ENCODE measurements at regions not wholly inside any gene's neighbourhood (a gene's known extent, or its start where the extent isn't known, plus 50 kb on each side); places are given as distances from the start of the nearest gene placed in this dataset.
A peak's percentile ranks its signal among the peaks of the same experiment; 100 is the strongest.

GRCh38 chr4:19987746-19988145 lies 264.0 kb upstream of the SLIT2 start:
- no peak overlapping the region for H3K4me3 ChIP-seq (ENCODE audit: low read length)
- no peaks in the 10 kb centered on the region for H3K9me3 ChIP-seq (ENCODE audit: control insufficient read depth, low read length)
- DNase-seq (no peak), ATAC-seq (no peak)
- intact Hi-C loops (cut with DNase I): no loop called here
- H3K27me3 ChIP-seq (ENCODE audit: control insufficient read depth, insufficient read depth): no peaks in the 10 kb centered on the region
- H3K27ac ChIP-seq (ENCODE audit: low read length): no peak overlapping the region
- no peaks in the 10 kb centered on the region for H3K4me1 ChIP-seq (ENCODE audit: control insufficient read depth, insufficient read depth, low read length)

GRCh38 chr4:19983072-19983471 lies 268.6 kb upstream of the SLIT2 start:
- H3K27me3 ChIP-seq (ENCODE audit: control insufficient read depth, insufficient read depth): no peaks in the 10 kb centered on the region

DNA sequence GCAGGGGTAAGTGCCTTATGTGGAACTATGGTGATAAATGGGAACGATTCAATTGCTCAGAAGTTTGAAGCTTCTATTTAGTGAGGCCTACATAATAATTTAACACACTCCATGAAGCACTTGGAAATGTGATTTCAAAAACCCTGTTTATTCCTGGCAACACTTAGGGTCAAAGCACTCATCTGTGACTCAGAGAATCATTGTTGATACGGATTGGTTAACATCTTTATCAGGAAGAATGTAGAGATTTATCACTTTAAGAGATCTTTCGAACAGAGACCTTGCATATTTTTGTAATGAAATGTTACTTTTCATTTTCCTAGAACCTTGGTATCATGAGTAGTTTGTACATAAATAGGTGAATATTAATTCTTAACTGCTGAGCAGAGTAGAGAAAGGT lies 269.1 kb upstream of the SLIT2 start:
- Histone ChIP-seq H3K4me1 (ENCODE audit: control insufficient read depth, insufficient read depth, low read length) (no peaks in the 10 kb centered on the region), H3K4me3 (ENCODE audit: low read length) (no peak overlapping the region)
- intact Hi-C loops (cut with DNase I): no loop called here

More at GRCh38 chr4:19983072-19983471, 268.6 kb upstream of the SLIT2 start:
- H3K9me3 ChIP-seq (ENCODE audit: control insufficient read depth, low read length): no peaks in the 10 kb centered on the region
- WGBS: 67% methylated on average over 3 of the region's 3 CpGs
- intact Hi-C loops (cut with DNase I): no loop called here
- ATAC-seq (no peak), DNase-seq (no peak)
- no peaks in the 10 kb centered on the region for H3K4me1 ChIP-seq (ENCODE audit: control insufficient read depth, insufficient read depth, low read length)
- H3K4me3 ChIP-seq (ENCODE audit: low read length): no peak overlapping the region
- H3K27ac ChIP-seq (ENCODE audit: low read length): no peak overlapping the region

DNA sequence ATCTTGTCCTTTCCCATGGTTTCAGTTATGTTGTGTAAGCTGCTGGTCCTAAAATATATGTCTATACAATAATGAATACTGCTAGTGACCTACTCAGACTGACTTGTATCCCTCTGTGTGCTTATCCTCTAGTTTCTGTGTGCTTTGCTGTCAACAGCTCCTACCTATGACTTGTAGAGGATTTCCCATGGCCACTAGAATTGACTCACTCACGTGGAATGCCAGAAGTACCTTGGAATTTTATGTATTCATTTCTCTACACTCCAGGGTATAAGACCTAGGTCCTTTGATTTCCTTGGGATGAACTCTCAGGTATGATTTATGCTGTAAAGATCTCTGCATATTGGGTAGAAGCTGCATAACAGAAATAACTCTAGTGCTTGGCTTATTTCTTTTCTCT lies 279.9 kb upstream of the SLIT2 start:
- intact Hi-C loops (cut with DNase I): no loop called here
- no peak overlapping the region for H3K4me3 ChIP-seq (ENCODE audit: low read length)
- no peaks in the 10 kb centered on the region for H3K4me1 ChIP-seq (ENCODE audit: control insufficient read depth, insufficient read depth, low read length)
- ATAC-seq (no peak), DNase-seq (no peak)
- H3K27me3 ChIP-seq (ENCODE audit: control insufficient read depth, insufficient read depth): no peaks in the 10 kb centered on the region
- 80% methylated on average over 1 of the region's 1 CpG for WGBS
- no peak overlapping the region for H3K27ac ChIP-seq (ENCODE audit: low read length)
- no peaks in the 10 kb centered on the region for H3K9me3 ChIP-seq (ENCODE audit: control insufficient read depth, low read length)

More for the DNA sequence above, 269.1 kb upstream of the SLIT2 start:
- 88% methylated on average over 3 of the region's 3 CpGs for WGBS
- Histone ChIP-seq H3K27ac (ENCODE audit: low read length) (no peak overlapping the region), H3K9me3 (ENCODE audit: control insufficient read depth, low read length) (no peaks in the 10 kb centered on the region), H3K27me3 (ENCODE audit: control insufficient read depth, insufficient read depth) (no peaks in the 10 kb centered on the region)
- DNase-seq (no peak), ATAC-seq (no peak)

DNA sequence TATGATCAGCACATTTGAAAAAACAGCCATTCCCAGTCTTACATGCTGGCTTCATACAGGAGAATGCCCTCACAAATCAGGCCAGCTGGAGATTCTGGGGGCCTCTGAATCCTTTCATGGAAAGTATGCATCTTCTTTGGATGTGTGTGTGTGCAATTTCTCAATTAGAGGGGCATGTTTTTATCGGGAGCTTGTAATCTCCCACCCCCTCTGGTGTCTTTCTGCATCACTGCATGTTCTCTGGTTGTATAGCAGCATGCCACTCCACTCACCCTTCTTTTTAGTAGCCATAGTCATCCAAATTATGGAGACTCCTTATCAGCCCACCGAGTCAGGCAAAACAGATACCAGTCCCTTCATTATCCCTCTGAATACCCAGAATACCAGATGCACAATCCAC lies 282.2 kb upstream of the SLIT2 start:
- ATAC-seq (no peak), DNase-seq (no peak)
- Histone ChIP-seq H3K9me3 (ENCODE audit: control insufficient read depth, low read length) (no peaks in the 10 kb centered on the region), H3K4me3 (ENCODE audit: low read length) (no peak overlapping the region), H3K4me1 (ENCODE audit: control insufficient read depth, insufficient read depth, low read length) (no peaks in the 10 kb centered on the region), H3K27me3 (ENCODE audit: control insufficient read depth, insufficient read depth) (no peaks in the 10 kb centered on the region), H3K27ac (ENCODE audit: low read length) (no peak overlapping the region)
- intact Hi-C loops (cut with DNase I): no loop called here
- 53% methylated on average over 2 of the region's 2 CpGs for WGBS

- no peak for DNase-seq
- no peak for ATAC-seq
- Histone ChIP-seq H3K4me3 (ENCODE audit: low read length) (no peak overlapping the region), H3K9me3 (ENCODE audit: control insufficient read depth, low read length) (no peaks in the 10 kb centered on the region), H3K27me3 (ENCODE audit: control insufficient read depth, insufficient read depth) (no peaks in the 10 kb centered on the region), H3K27ac (ENCODE audit: low read length) (no peak overlapping the region), H3K4me1 (ENCODE audit: control insufficient read depth, insufficient read depth, low read length) (no peaks in the 10 kb centered on the region)
- WGBS: 76% methylated on average over 1 of the region's 1 CpG
- intact Hi-C loops (cut with DNase I): no loop called here
Measured at GRCh38 chr4:19961091-19961490, 290.6 kb upstream of the SLIT2 start.

- Histone ChIP-seq H3K9me3 (ENCODE audit: control insufficient read depth, low read length) (no peaks in the 10 kb centered on the region), H3K27ac (ENCODE audit: low read length) (no peak overlapping the region), H3K4me3 (ENCODE audit: low read length) (no peak overlapping the region), H3K4me1 (ENCODE audit: control insufficient read depth, insufficient read depth, low read length) (no peaks in the 10 kb centered on the region), H3K27me3 (ENCODE audit: control insufficient read depth, insufficient read depth) (no peaks in the 10 kb centered on the region)
- WGBS: 89% methylated on average over 2 of the region's 2 CpGs
- no peak for DNase-seq
- ATAC-seq: no peak
- intact Hi-C loops (cut with DNase I): no loop called here
Measured at GRCh38 chr4:19958848-19959247, 292.9 kb upstream of the SLIT2 start.

DNA sequence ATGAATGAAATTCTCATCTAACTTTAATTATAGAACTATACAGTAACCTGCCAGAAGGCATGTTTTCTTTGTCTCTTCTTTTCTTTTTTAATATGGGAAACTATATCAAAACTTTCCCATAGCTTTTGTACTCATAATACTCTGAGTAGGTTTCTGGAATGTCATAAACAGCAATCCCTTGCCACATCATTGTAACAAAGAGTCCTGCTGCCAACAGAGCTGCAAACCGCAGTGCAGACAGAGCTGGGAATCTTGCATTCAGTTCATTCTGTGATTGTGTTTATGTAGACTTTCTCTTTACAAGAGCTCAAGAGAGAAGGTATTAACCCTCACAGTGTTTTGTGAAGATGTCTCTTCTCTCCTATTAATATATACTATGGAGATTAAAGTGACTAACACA lies 304.4 kb upstream of the SLIT2 start:
- no peaks in the 10 kb centered on the region for H3K9me3 ChIP-seq (ENCODE audit: control insufficient read depth, low read length)
- no peak overlapping the region for H3K27ac ChIP-seq (ENCODE audit: low read length)
- 58% methylated on average over 1 of the region's 1 CpG for WGBS
- no peak overlapping the region for H3K4me3 ChIP-seq (ENCODE audit: low read length)
- no peaks in the 10 kb centered on the region for H3K27me3 ChIP-seq (ENCODE audit: control insufficient read depth, insufficient read depth)
- intact Hi-C loops (cut with DNase I): no loop called here
- DNase-seq (no peak), ATAC-seq (no peak)
- H3K4me1 ChIP-seq (ENCODE audit: control insufficient read depth, insufficient read depth, low read length): no peaks in the 10 kb centered on the region

GRCh38 chr4:19945979-19946380 lies 305.7 kb upstream of the SLIT2 start:
- Histone ChIP-seq H3K27me3 (ENCODE audit: control insufficient read depth, insufficient read depth) (no peaks in the 10 kb centered on the region), H3K4me1 (ENCODE audit: control insufficient read depth, insufficient read depth, low read length) (no peaks in the 10 kb centered on the region), H3K9me3 (ENCODE audit: control insufficient read depth, low read length) (no peaks in the 10 kb centered on the region), H3K27ac (ENCODE audit: low read length) (no peak overlapping the region), H3K4me3 (ENCODE audit: low read length) (no peak overlapping the region)
- intact Hi-C loops (cut with DNase I): no loop called here
- 75% methylated on average over 3 of the region's 3 CpGs for WGBS
- no peak for DNase-seq
- no peak for ATAC-seq

DNA sequence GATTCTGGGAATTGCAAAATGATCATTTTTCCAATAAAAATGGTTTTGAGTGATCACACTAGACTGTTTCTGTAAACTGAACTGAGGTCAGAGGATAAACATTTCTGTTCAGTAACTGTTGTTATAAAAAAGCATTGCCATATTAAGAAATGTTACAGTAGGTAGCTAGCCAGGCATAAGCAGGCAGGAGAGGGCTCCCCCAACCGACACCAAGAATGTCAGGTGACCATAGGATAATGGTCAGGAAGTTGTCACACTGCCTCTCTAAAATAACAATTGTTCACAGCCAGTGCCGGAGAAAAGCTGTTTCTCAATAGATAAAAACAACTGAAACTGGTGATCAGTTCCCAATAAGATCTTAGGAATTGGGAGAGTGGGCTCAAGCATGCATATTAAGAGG lies 306.2 kb upstream of the SLIT2 start:
- no peaks in the 10 kb centered on the region for H3K9me3 ChIP-seq (ENCODE audit: control insufficient read depth, low read length)
- intact Hi-C loops (cut with DNase I): no loop called here
- no peak for DNase-seq
- no peak overlapping the region for H3K4me3 ChIP-seq (ENCODE audit: low read length)
- no peak for ATAC-seq
- H3K4me1 ChIP-seq (ENCODE audit: control insufficient read depth, insufficient read depth, low read length): no peaks in the 10 kb centered on the region
- WGBS: 65% methylated on average over 2 of the region's 2 CpGs
- no peak overlapping the region for H3K27ac ChIP-seq (ENCODE audit: low read length)
- H3K27me3 ChIP-seq (ENCODE audit: control insufficient read depth, insufficient read depth): no peaks in the 10 kb centered on the region

DNA sequence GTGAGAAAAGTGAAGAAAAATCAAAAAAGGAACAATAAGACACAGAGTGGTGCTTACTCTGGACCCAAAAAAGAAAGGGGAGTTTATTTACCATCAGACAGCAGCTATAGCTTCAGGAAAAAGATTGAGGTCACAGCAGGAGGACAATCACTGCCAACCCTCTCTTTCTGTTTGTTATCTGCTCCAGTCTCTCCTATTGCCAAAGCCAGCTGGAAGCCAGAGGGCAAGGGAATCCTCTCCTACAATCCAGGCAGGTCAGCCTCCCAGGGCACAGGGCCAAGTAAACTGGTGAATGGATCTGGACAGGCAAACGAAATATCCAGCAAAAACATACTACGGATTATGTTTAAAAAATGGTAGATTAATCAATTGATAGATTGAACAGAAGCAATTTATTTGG lies 306.9 kb upstream of the SLIT2 start:
- Histone ChIP-seq H3K4me1 (ENCODE audit: control insufficient read depth, insufficient read depth, low read length) (no peaks in the 10 kb centered on the region), H3K27ac (ENCODE audit: low read length) (no peak overlapping the region), H3K9me3 (ENCODE audit: control insufficient read depth, low read length) (no peaks in the 10 kb centered on the region), H3K4me3 (ENCODE audit: low read length) (no peak overlapping the region), H3K27me3 (ENCODE audit: control insufficient read depth, insufficient read depth) (no peaks in the 10 kb centered on the region)
- no peak for ATAC-seq
- intact Hi-C loops (cut with DNase I): no loop called here
- 54% methylated on average over 2 of the region's 2 CpGs for WGBS
- peak; percentile 20 to 58 (median 32) for DNase-seq

GRCh38 chr4:19944251-19944650 lies 307.5 kb upstream of the SLIT2 start:
- intact Hi-C loops (cut with DNase I): no loop called here
- H3K27me3 ChIP-seq (ENCODE audit: control insufficient read depth, insufficient read depth): no peaks in the 10 kb centered on the region
- DNase-seq (no peak), ATAC-seq (no peak)
- no peaks in the 10 kb centered on the region for H3K9me3 ChIP-seq (ENCODE audit: control insufficient read depth, low read length)
- H3K4me1 ChIP-seq (ENCODE audit: control insufficient read depth, insufficient read depth, low read length): no peaks in the 10 kb centered on the region
- H3K27ac ChIP-seq (ENCODE audit: low read length): no peak overlapping the region
- no peak overlapping the region for H3K4me3 ChIP-seq (ENCODE audit: low read length)

All from right cardiac atrium (tissue), 5 donors.